ENCODE measurements at regions not wholly inside any gene's neighbourhood (a gene's known extent, or its start where the extent isn't known, plus 50 kb on each side); places are given as distances from the start of the nearest gene placed in this dataset.
"Not testable (repeated sequence)": the region's sequence is repeated elsewhere in the genome, so short reads cannot be mapped to it uniquely, and the experiment has no call there.

DNA sequence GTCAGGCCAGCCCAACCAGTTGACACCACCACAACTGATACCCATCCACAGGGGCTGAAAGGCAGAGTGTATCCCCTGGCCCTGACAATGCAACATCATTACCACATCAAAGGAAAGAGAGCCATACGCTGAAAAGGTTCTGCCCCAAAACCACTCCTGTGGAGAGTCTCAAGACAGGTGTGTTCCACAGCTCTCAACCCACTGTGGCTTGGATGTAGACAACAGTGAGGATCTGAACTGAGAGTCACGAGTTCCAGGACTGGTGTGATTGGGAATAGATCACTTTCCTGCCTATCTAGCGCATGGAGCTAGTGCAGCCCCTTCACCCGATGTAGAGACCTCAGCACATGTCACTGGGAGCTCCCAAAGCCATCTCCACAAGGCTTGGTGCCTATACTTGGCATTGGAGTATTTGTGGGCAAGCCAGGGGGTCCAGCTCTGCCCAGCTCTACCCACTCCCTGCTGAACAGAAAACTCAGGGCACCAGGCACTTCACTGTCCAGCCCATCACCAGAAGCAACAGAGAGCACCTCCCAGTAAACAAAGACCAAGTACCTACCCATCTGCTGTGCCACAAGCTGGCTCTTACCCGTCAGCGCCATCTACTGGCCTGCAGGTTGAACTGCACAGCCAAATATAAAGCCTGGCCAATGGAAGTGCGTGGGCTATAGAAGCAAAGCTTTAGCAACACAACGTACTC is 579.5 kb downstream of the UQCRFS1 start:
- Histone ChIP-seq H3K4me3 (no peak overlapping the region), H3K4me1 (peaks cover 0 to 12% (median 0%) of the 10 kb centered on the region in 6 donors), H3K27ac (peak overlapping the region in 1 of 8 donors; percentile 17), H3K9me3 (peaks cover 0 to 18% (median 5%) of the 10 kb centered on the region in 8 donors), H3K27me3 (replicated peaks in 1 of 7) (no peaks in the 10 kb centered on the region), H3K36me3 (no peaks in the 10 kb centered on the region)
- WGBS, 5 donors = 37 to 43% (median 40%) methylated on average over 6 to 8 of the region's 8 CpGs
- no peak for TF ChIP-seq POLR2A (IDR thresholded peaks at IDR 0.05)
- TF ChIP-seq, protein P1, sequence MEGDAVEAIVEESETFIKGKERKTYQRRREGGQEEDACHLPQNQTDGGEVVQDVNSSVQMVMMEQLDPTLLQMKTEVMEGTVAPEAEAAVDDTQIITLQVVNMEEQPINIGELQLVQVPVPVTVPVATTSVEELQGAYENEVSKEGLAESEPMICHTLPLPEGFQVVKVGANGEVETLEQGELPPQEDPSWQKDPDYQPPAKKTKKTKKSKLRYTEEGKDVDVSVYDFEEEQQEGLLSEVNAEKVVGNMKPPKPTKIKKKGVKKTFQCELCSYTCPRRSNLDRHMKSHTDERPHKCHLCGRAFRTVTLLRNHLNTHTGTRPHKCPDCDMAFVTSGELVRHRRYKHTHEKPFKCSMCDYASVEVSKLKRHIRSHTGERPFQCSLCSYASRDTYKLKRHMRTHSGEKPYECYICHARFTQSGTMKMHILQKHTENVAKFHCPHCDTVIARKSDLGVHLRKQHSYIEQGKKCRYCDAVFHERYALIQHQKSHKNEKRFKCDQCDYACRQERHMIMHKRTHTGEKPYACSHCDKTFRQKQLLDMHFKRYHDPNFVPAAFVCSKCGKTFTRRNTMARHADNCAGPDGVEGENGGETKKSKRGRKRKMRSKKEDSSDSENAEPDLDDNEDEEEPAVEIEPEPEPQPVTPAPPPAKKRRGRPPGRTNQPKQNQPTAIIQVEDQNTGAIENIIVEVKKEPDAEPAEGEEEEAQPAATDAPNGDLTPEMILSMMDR (IDR thresholded peaks at IDR 0.05 in 8 of 11, conservative IDR thresholded peaks at IDR 0.05 in 3 of 11) = peak; percentile 59 to 87 (median 81)
- no peak for TF ChIP-seq POLR2AphosphoS5 (IDR thresholded peaks at IDR 0.05)
- intact Hi-C loops (cut with DNase I; ENCODE audit: low total_unique reads) = loop anchor here (5.0 kb wide), 1 partner anchor 171 kb away; no protein-coding TSS in a partner anchor
- no peak for DNase-seq

DNA sequence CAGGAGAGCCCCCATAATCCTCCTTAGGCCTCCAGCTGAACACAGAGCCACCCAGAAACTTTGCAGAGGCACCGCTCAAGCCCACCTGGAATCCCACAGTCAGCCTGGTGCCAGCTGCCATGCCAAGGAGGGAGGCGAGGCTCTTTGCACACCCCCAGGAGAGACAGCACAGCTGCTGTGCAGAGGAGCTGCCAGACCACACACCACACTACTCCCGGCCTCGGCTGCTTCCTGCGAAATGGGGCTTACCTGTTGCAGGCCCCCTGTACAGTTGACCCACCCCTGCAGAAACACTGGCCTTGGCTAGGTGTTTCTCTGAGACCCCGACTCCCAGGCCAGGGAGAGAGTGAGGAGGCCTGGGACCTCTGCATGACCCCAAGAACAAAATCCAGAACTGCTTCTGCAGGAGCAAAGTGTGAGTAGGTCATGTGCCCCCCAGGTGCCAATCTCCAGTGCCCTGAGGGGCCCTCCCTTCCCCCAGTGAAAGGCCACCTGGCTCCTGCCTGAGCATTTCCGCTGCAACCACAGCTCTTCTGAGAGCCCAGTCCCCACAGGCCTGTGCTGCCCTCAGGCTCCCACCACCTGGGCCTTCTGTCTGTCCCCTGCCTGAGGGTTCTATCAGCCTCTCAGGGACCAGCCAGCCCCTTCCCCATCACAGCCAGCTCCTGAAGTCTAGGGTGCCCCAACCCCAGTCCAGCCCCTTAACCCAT is 580.4 kb downstream of the UQCRFS1 start:
- Histone ChIP-seq H3K4me1 (peaks cover 0 to 12% (median 0%) of the 10 kb centered on the region in 6 donors), H3K27ac (peak overlapping the region in 2 of 8 donors; percentile 5 to 9), H3K9me3 (peaks cover 0 to 20% (median 13%) of the 10 kb centered on the region in 8 donors), H3K27me3 (replicated peaks in 1 of 7) (no peaks in the 10 kb centered on the region), H3K4me3 (no peak overlapping the region), H3K36me3 (no peaks in the 10 kb centered on the region)
- intact Hi-C loops (cut with DNase I; ENCODE audit: low total_unique reads) = loop anchor here (5.0 kb wide), 1 partner anchor 170 kb away; no protein-coding TSS in a partner anchor
- WGBS, 5 donors = 42 to 69% (median 56%) methylated on average over 4 to 7 of the region's 7 CpGs
- no peak for DNase-seq
- TF ChIP-seq POLR2A (IDR thresholded peaks at IDR 0.05) = no peak
- TF ChIP-seq, protein P1 (IDR thresholded peaks at IDR 0.05 in 8 of 11, conservative IDR thresholded peaks at IDR 0.05 in 3 of 11) = no peak
- TF ChIP-seq POLR2AphosphoS5 (IDR thresholded peaks at IDR 0.05) = no peak

DNA sequence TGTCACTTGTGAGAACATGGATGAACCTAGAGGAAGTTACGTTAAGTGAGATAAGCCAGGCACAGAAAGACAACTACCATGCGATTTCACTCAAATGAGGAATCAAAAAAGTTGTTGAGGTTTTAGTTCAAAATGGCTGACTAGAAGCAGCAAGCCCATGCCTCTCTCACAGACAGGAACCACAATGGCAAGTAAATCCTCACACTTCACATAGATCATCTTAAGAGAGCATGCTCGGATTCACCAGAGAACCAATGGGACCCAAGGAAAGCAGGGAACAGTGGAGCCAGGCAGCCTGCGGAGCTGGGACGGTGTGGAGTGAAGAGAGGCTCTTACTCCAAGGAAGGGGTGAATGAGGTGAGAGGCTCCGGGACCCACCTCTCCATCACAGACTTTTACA is 581.0 kb downstream of the UQCRFS1 start:
- H3K36me3 ChIP-seq = no peaks in the 10 kb centered on the region
- no peaks in the 10 kb centered on the region for H3K27me3 ChIP-seq (replicated peaks in 1 of 7)
- H3K4me1 ChIP-seq = peaks cover 0 to 12% (median 0%) of the 10 kb centered on the region in 6 donors
- intact Hi-C loops (cut with DNase I; ENCODE audit: low total_unique reads) = loop anchor here (5.0 kb wide), 1 partner anchor 170 kb away; no protein-coding TSS in a partner anchor
- H3K9me3 ChIP-seq = peaks cover 0 to 26% (median 18%) of the 10 kb centered on the region in 8 donors
- WGBS, 5 donors = 75 to 84% (median 83%) methylated on average over 6 of the region's 6 CpGs
- no peak overlapping the region for H3K4me3 ChIP-seq
- TF ChIP-seq, protein P1 (IDR thresholded peaks at IDR 0.05 in 8 of 11, conservative IDR thresholded peaks at IDR 0.05 in 3 of 11) = no peak
- TF ChIP-seq POLR2A (IDR thresholded peaks at IDR 0.05) = no peak
- TF ChIP-seq POLR2AphosphoS5 (IDR thresholded peaks at IDR 0.05) = no peak
- DNase-seq = no peak
- peak overlapping the region in 2 of 8 donors; percentile 5 to 9 for H3K27ac ChIP-seq

DNA sequence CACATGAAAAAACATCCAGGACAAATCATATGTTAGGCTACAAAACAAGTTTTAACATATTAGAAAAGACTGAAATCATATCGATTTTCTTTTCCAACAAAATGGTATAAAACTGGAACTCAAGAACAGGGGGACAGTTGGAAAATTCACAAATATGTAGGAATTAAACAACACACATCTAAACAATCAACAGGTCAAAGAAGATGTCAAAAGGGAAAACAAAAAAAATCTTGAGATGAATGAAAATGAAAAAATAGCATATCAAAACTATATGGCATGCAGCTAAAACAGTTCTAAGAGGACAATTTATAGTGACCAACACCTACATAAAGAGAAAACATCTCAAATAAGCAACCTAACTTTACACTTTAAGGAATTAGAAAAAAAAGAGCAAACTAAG is 585.3 kb downstream of the UQCRFS1 start:
- WGBS, 5 donors = 82 to 96% (median 91%) methylated on average over 1 of the region's 1 CpG
- DNase-seq = no peak
- H3K27ac ChIP-seq = no peak overlapping the region
- no peaks in the 10 kb centered on the region for H3K27me3 ChIP-seq (replicated peaks in 1 of 7)
- H3K36me3 ChIP-seq = no peaks in the 10 kb centered on the region
- H3K9me3 ChIP-seq = peaks cover 0 to 23% (median 14%) of the 10 kb centered on the region in 8 donors
- TF ChIP-seq POLR2A (IDR thresholded peaks at IDR 0.05) (no peak), POLR2AphosphoS5 (IDR thresholded peaks at IDR 0.05) (no peak)
- TF ChIP-seq, protein P1 (IDR thresholded peaks at IDR 0.05 in 8 of 11, conservative IDR thresholded peaks at IDR 0.05 in 3 of 11) = no peak
- H3K4me1 ChIP-seq = peaks cover 0 to 5% (median 0%) of the 10 kb centered on the region in 6 donors
- H3K4me3 ChIP-seq = no peak overlapping the region
- intact Hi-C loops (cut with DNase I; ENCODE audit: low total_unique reads) = no loop called here

DNA sequence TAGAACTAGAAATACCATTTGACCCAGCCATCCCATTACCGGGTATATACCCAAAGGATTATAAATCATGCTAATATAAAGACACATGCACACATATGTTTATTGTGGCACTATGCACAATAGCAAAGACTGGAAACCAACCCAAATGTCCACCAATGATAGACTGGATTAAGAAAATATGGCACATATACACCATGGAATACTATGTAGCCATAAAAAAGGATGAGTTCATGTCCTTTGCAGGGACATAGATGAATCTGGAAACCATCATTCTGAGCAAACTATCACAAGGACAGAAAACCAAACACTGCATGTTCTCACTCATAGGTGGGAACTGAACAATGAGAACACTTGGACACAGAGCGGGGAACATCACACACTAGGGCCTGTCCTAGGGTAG is 586.5 kb downstream of the UQCRFS1 start:
- H3K27me3 ChIP-seq (replicated peaks in 1 of 7) = not testable (repeated sequence)

More for the DNA sequence above, 586.5 kb downstream of the UQCRFS1 start:
- H3K4me1 ChIP-seq; DNase-seq; H3K36me3 ChIP-seq; H3K4me3 ChIP-seq; intact Hi-C loops (cut with DNase I; ENCODE audit: low total_unique reads); H3K27ac ChIP-seq: not testable (repeated sequence)
- 90 to 96% (median 94%) methylated on average over 2 of the region's 2 CpGs for WGBS, 5 donors
- peaks cover 0 to 27% (median 14%) of the 10 kb centered on the region in 8 donors for H3K9me3 ChIP-seq

Data from spleen (tissue), 11 donors.